GM23248 (cell line): ENCODE measurements at regions not wholly inside any gene's neighbourhood (a gene's known extent, or its start where the extent isn't known, plus 50 kb on each side); places are given as distances from the start of the nearest gene placed in this dataset.
"Not testable (repeated sequence)": the region's sequence is repeated elsewhere in the genome, so short reads cannot be mapped to it uniquely, and the experiment has no call there.

ENCODE experiments used
- EZH2 ChIP-seq: fragments of 200-600 bp; sonication (generic); IDR thresholded peaks from 2 replicates; pipeline ENCODE4 v1.6.1; 2018; ENCODE audit warnings: antibody characterized with exemption, mild to moderate bottlenecking; ENCODE audit not compliant: insufficient read depth, poor library complexity, severe bottlenecking
- EZH2phosphoT487 ChIP-seq: fragments of 200-600 bp; sonication (generic); IDR thresholded peaks from 2 replicates; pipeline ENCODE4 v1.6.1; 2018; ENCODE audit warnings: antibody characterized with exemption, moderate library complexity, mild to moderate bottlenecking, low read depth; ENCODE audit not compliant: insufficient read depth

GRCh38 chr14:43256996-43257395 lies 1250.1 kb downstream of the FSCB start:
- not testable (repeated sequence) for TF ChIP-seq EZH2, EZH2phosphoT487
